GM23248 (cell line): ENCODE measurements at regions not wholly inside any gene's neighbourhood (a gene's known extent, or its start where the extent isn't known, plus 50 kb on each side); places are given as distances from the start of the nearest gene placed in this dataset.

ENCODE experiments used
- DNase-seq: peaks from one replicate; pipeline ENCODE4 v3.0.0-alpha.2; 2015
- H2AFZ ChIP-seq: fragments of 200-600 bp; sonication (generic); 2 replicates; pipeline ENCODE4 v1.6.1; 2016; ENCODE audit warnings: antibody characterized with exemption
- H3F3A ChIP-seq: fragments of 200-600 bp; sonication (generic); 2 replicates; pipeline ENCODE4 v1.6.1; 2016; ENCODE audit warnings: mild to moderate bottlenecking, antibody characterized with exemption, mixed run types; ENCODE audit not compliant: insufficient read depth
- H3K27ac ChIP-seq: fragments of 200-600 bp; sonication (generic); 2 replicates; pipeline ENCODE4 v1.5.1; 2016; ENCODE audit warnings: mild to moderate bottlenecking
- H3K27me3 ChIP-seq: fragments of 200-600 bp; sonication (generic); replicated peaks from 2 replicates; pipeline ENCODE4 v1.6.1; 2016; ENCODE audit warnings: mild to moderate bottlenecking; ENCODE audit not compliant: insufficient read depth
- H3K36me3 ChIP-seq: fragments of 200-600 bp; sonication (generic); 2 replicates; pipeline ENCODE4 v1.6.1; 2016; ENCODE audit warnings: low read depth, mild to moderate bottlenecking
- H3K4me1 ChIP-seq: fragments of 200-600 bp; sonication (generic); 2 replicates; pipeline ENCODE4 v1.6.1; 2016; ENCODE audit warnings: mild to moderate bottlenecking; ENCODE audit not compliant: insufficient read depth
- H3K4me2 ChIP-seq: fragments of 200-600 bp; sonication (generic); one replicate; pipeline ENCODE4 v1.6.1; 2016; ENCODE audit warnings: mild to moderate bottlenecking; ENCODE audit not compliant: unreplicated experiment
- H3K4me3 ChIP-seq: fragments of 200-600 bp; sonication (generic); 2 replicates; pipeline ENCODE4 v1.5.1; 2016; ENCODE audit warnings: mild to moderate bottlenecking
- H3K79me2 ChIP-seq: fragments of 200-600 bp; sonication (generic); 2 replicates; pipeline ENCODE4 v1.6.1; 2016; ENCODE audit warnings: mild to moderate bottlenecking; ENCODE audit not compliant: insufficient read depth
- H3K9ac ChIP-seq: fragments of 200-600 bp; sonication (generic); 2 replicates; pipeline ENCODE4 v1.6.1; 2016; ENCODE audit warnings: mild to moderate bottlenecking
- H3K9me2 ChIP-seq: fragments of 200-600 bp; sonication (generic); 2 replicates; pipeline ENCODE4 v1.6.1; 2016; ENCODE audit warnings: mixed run types, mild to moderate bottlenecking, moderate library complexity; ENCODE audit not compliant: insufficient read depth
- H3K9me3 ChIP-seq: fragments of 200-600 bp; sonication (generic); one replicate; pipeline ENCODE4 v1.6.1; 2017; ENCODE audit warnings: low read depth
- H4K20me1 ChIP-seq: fragments of 200-600 bp; sonication (generic); 2 replicates; pipeline ENCODE4 v1.6.0; 2016; ENCODE audit not compliant: insufficient read depth
- EZH2 ChIP-seq: fragments of 200-600 bp; sonication (generic); IDR thresholded peaks from 2 replicates; pipeline ENCODE4 v1.6.1; 2018; ENCODE audit warnings: antibody characterized with exemption, mild to moderate bottlenecking; ENCODE audit not compliant: insufficient read depth, poor library complexity, severe bottlenecking
- EZH2phosphoT487 ChIP-seq: fragments of 200-600 bp; sonication (generic); IDR thresholded peaks from 2 replicates; pipeline ENCODE4 v1.6.1; 2018; ENCODE audit warnings: antibody characterized with exemption, moderate library complexity, mild to moderate bottlenecking, low read depth; ENCODE audit not compliant: insufficient read depth
- WGBS, 2 experiments: methylation state at CpG; one replicate each; pipeline ENCODE4 v1.1.6; 2015 to 2017; ENCODE audit warnings: low lambda C conversion rate in 2 of 2, low coverage in 1 of 2; ENCODE audit errors: missing lambda C conversion rate in 2 of 2; 5-methylcytosine and 5-hydroxymethylcytosine counted together
- in situ Hi-C: fragments of 300-500 bp; cut with MboI; formaldehyde crosslinking; loops from 2 replicates; pipeline ENCODE4 v1.15.0; 2020

DNA sequence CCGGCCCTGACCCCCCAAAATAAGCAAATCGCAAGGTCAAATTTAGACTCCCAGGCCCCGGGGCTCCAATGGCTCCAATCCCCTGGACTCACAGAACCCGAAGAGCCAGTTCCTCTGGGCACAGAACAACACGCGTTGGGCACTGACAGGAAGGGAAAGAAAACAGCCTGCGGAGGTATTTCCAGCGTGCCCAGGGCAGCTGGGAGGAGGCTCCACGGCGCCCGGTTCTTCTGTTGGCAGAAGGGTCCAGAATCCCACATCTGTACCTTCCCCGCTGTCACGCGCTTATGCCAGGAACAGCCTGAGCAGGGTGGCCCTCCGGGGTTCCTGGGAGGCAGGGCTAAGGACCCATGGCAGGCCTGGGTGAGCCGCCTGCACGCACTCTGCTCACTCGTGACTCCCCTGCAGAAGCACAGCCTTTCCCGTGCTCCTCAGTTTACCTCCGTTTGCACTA is 85.5 kb downstream of the RIPK4 start:
- 81 to 83% methylated on average over 20 of the region's 20 CpGs for WGBS, 2 experiments
- in situ Hi-C loops = no loop called here
- Histone ChIP-seq H3K27ac (no peak overlapping the region), H3K79me2 (no peaks in the 10 kb centered on the region), H3K9me3 (no peaks in the 10 kb centered on the region), H3K4me2 (no peak overlapping the region), H3K36me3 (no peaks in the 10 kb centered on the region), H3K4me3 (no peak overlapping the region), H2AFZ (no peak overlapping the region), H3K9me2 (no peaks in the 10 kb centered on the region), H3F3A (0 out of 2 replicates have a peak, but pooled peaks cover 5% of the 10 kb centered on the region), H3K27me3 (no peaks in the 10 kb centered on the region), H4K20me1 (no peaks in the 10 kb centered on the region), H3K4me1 (peaks cover 21% of the 10 kb centered on the region), H3K9ac (no peak overlapping the region)
- no peak for TF ChIP-seq EZH2
- TF ChIP-seq EZH2phosphoT487 = no peak
- DNase-seq = no peak

DNA sequence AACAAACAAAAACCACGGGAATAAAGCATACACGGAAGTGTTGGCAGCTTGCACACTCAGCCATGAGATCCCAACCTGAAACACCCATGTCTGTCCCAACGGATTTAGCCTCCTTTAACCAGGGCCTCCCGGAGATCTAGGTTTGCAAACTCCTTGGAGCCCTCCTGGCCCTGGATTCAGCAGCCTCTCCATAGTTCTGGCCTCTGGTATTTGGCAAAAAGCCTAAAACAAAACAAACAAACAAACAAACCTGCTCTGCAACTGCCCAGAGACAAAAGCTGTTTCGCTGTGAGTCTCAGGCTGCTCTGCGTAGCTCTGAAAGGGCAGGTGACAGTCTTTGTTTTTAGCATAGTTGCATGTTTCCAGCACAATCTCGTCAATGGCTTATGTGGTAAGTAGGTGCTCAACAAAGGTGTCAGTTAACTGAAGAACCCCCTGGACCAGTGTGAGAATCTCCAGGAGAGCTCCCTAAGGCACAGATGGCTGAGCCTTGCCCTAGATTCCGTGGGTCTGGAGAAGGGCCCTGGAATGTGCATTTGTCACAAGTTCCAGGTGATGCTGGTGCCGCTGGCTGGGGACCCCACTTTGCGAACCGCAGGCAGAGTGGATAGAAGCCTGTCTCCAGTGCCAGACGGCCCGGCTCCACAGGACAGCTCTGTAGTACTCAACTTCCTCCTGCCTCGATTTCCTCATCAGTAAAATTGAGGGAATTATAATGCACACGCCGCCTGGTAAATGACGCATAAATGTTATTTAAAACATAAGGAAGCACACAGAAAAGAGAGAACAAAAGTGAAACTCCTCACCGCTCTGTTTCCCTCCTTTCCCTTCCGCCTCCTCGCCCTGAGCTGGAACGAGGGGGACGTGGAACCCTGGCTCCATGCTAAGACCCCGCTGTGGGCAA is 86.2 kb downstream of the RIPK4 start:
- 87 to 90% methylated on average over 23 of the region's 23 CpGs for WGBS, 2 experiments
- no peak overlapping the region for H3K4me3 ChIP-seq
- H3K27me3 ChIP-seq = no peaks in the 10 kb centered on the region
- no peak overlapping the region for H2AFZ ChIP-seq
- H3K9me3 ChIP-seq = no peaks in the 10 kb centered on the region
- H3K79me2 ChIP-seq = no peaks in the 10 kb centered on the region
- TF ChIP-seq EZH2phosphoT487 (no peak), EZH2 (no peak)
- in situ Hi-C loops = no loop called here
- no peak overlapping the region for H3K27ac ChIP-seq
- no peak for DNase-seq
- no peak overlapping the region for H3K9ac ChIP-seq
- H4K20me1 ChIP-seq = no peaks in the 10 kb centered on the region
- H3K9me2 ChIP-seq = no peaks in the 10 kb centered on the region
- H3K4me1 ChIP-seq = peaks cover 21% of the 10 kb centered on the region
- H3F3A ChIP-seq = 0 out of 2 replicates have a peak, but pooled peaks cover 5% of the 10 kb centered on the region
- no peaks in the 10 kb centered on the region for H3K36me3 ChIP-seq
- no peak overlapping the region for H3K4me2 ChIP-seq

DNA sequence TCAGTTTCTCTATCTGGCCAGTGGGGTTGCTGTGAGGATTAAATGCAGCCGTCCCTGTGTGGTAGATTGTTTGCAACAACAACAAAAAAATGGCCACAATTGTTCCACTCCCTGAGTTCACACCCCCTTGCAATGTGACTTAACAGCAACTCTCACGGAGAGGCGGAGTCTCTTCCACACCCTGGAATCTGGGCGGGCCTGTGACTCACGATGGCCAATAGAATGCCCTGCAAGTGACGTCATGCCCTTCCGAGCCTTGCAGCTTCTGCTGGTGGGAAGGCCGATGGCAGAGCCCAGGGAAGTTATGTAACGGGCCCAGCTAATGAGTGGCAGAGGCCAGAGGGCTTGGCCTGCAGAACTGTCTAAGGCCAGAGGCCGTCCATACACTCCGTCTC is 87.9 kb downstream of the RIPK4 start:
- WGBS, 2 experiments = 18 to 21% methylated on average over 11 of the region's 11 CpGs
- Histone ChIP-seq H3K4me1 (peaks cover 9% of the 10 kb centered on the region), H2AFZ (peak overlapping the region; percentile 61), H3K9ac (peak overlapping the region; percentile 49), H4K20me1 (no peaks in the 10 kb centered on the region), H3F3A (no peaks in the 10 kb centered on the region), H3K4me2 (no peak overlapping the region), H3K27ac (no peak overlapping the region), H3K27me3 (no peaks in the 10 kb centered on the region), H3K36me3 (no peaks in the 10 kb centered on the region), H3K79me2 (no peaks in the 10 kb centered on the region), H3K9me2 (no peaks in the 10 kb centered on the region), H3K4me3 (no peak overlapping the region), H3K9me3 (no peaks in the 10 kb centered on the region)
- in situ Hi-C loops = no loop called here
- TF ChIP-seq EZH2phosphoT487 (no peak), EZH2 (no peak)
- DNase-seq = peak; percentile 99

DNA sequence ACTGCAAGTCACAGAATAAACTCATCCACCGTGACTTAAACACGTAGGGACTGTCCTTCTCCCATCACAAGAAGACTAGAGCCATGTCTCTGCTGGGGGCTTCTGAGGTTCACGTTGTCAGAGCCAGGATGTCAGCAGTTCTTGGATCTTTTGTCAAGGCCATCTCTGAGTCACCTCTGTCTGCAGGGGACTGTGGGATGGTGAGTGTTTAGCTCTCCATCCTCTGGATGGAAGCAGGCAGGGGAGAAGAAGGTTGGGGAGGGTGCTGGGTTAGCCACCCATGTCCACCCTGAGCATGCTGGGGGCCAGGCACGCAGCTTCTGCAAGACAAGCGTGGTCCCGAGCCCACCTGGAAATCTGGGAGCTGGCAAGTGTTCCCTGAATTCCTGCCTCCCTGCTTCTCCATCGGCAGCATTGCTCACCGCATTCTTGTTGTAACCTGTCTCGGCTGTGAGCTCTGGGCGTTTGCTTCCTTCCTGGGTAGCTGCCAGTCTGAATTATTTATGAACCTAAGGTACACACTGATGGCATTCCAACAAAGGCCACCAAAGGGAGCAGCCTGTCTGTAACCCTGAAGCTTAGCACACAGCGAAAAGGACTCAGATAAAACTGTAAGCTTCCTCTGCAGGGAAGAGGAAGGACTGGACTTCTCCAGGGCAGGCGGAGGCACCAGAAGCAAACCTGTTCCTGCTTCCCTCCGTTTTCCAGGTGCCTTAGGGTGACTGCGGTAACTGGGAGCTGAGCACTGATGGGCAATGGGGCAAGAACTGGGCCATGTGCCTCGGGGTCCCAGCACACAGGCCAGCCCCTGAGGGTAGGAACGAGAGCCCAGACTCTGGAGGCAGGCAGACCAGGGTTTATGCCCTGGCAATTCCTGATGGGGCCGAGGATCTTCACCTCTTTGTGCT is 88.6 kb downstream of the RIPK4 start:
- H4K20me1 ChIP-seq = no peaks in the 10 kb centered on the region
- no peaks in the 10 kb centered on the region for H3K27me3 ChIP-seq
- WGBS, 2 experiments = 80% methylated on average over 17 of the region's 17 CpGs
- H3K4me3 ChIP-seq = no peak overlapping the region
- peak overlapping the region; percentile 61 for H2AFZ ChIP-seq
- no peak overlapping the region for H3K4me2 ChIP-seq
- no peaks in the 10 kb centered on the region for H3F3A ChIP-seq
- DNase-seq = peak; percentile 32
- TF ChIP-seq EZH2phosphoT487 = no peak
- TF ChIP-seq EZH2 = no peak
- no peaks in the 10 kb centered on the region for H3K36me3 ChIP-seq
- in situ Hi-C loops = no loop called here
- H3K9ac ChIP-seq = peak overlapping the region; percentile 49
- no peaks in the 10 kb centered on the region for H3K9me3 ChIP-seq
- H3K9me2 ChIP-seq = no peaks in the 10 kb centered on the region
- H3K4me1 ChIP-seq = peaks cover 9% of the 10 kb centered on the region
- no peaks in the 10 kb centered on the region for H3K79me2 ChIP-seq
- H3K27ac ChIP-seq = no peak overlapping the region
